ENCODE measurements at regions not wholly inside any gene's neighbourhood (a gene's known extent, or its start where the extent isn't known, plus 50 kb on each side); places are given as distances from the start of the nearest gene placed in this dataset.
"Not testable (repeated sequence)": the region's sequence is repeated elsewhere in the genome, so short reads cannot be mapped to it uniquely, and the experiment has no call there.

- DNase-seq = no peak
Observed at GRCh38 chr6:134784336-134784735, 165.6 kb downstream of the ALDH8A1 start.

- DNase-seq = no peak
Observed at GRCh38 chr6:134778431-134778830, 171.5 kb downstream of the ALDH8A1 start.

DNA sequence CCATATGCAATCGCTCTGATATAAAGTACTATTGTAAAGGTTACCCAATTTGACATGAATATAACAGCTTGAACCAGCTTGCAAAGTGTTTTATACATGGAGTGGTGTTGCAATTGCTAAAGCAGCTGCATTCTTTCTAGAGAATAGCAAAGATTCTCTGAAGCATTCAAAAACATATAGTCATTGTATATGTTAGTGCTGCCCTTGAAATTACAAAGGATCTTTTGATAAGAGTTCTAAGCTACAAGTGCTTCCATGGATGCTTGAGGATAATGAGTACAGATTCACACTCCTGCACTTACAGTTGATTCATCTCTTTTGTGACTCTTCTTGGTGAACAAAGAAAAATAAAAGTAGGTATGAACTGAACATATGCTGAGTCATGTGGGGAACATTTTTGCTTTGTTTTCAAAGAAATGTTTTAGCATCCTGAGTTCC, 175.7 kb downstream of the ALDH8A1 start:
- DNase-seq = no peak

DNA sequence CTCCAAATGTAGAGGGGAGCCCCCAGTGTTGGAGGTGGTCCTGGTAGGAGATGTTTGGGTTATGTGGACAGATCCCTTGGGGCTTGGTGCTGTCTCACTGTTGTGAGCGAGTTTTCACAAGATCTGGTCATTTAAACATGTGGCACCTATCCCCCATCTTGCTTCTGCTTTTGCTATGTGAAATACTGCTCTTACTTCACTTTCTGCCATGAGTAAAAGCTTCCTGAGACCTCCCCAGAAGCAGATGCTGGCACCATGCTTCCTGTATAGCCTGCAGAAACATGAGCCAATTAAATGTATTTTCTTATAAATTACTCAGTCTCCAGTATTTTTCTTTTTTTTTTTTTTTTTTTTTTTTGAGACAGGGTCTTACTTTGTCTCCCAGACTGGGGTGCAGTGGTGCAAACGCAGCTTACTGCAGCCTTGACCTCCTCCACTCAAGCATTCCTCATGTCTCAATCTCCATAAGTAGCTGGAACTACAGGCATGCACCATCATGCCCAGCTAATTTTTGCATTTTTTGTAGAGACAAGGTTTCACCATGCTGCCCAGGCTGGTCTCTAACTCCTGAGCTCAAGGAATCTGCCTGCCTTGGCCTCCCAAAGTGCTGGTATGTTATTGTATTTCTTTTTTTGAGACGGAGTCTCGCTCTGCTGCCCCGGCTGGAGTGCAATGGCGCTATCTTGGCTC, 177.1 kb downstream of the ALDH8A1 start:
- peak; percentile 6 to 36 (median 27) for DNase-seq

DNA sequence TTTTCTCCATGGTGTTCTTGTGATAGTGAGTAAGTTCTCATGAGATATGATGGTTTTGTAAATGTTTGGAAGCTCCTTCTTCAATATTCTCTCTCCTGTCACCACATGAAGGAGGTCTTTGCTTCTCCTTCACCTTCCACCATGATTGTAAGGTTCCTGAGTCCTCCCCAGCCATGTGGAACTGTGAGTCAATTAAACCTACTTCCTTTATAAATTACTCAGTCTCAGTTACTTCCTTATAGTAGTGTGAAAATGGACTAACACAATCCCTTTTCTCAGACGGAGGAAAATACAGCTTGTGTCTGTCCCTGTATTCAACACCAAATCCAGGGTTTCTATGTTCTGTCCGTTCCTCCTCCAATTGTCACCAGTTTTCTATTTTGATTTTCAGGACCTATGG, 181.0 kb downstream of the ALDH8A1 start:
- DNase-seq = peak; percentile 28 to 62 (median 55)

DNA sequence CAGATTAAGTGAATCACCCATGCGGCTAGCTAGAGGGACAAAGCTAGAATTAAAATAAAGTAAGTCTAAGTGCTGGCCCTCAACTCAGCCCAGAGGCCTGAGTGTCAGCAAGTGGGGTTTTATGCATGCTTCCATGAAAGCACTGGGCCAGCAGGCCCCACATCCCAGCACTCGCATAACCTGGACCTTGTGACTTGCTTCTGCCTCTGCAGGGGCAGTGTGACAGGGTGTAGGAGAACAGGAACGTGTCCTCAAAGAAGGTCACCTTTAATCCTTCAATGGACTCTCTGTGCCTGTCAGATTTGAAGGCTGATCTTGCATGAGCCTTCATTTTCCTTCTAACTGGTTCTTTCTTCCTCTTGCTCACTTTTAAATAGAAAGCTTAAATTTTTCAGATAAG, 183.4 kb downstream of the ALDH8A1 start:
- DNase-seq = peak in 1 of 3 donors; percentile 3

GRCh38 chr6:134764741-134765140, 185.2 kb downstream of the ALDH8A1 start:
- DNase-seq = no peak

GRCh38 chr6:134763575-134763974, 186.3 kb downstream of the ALDH8A1 start:
- not testable (repeated sequence) for DNase-seq

GRCh38 chr6:134758621-134759020, 191.3 kb downstream of the ALDH8A1 start:
- DNase-seq = no peak

- no peak for DNase-seq
Observed at GRCh38 chr6:134757911-134758361, 192.0 kb downstream of the ALDH8A1 start.

- DNase-seq = no peak
Observed at GRCh38 chr6:134756374-134757025, 193.4 kb downstream of the ALDH8A1 start.

DNA sequence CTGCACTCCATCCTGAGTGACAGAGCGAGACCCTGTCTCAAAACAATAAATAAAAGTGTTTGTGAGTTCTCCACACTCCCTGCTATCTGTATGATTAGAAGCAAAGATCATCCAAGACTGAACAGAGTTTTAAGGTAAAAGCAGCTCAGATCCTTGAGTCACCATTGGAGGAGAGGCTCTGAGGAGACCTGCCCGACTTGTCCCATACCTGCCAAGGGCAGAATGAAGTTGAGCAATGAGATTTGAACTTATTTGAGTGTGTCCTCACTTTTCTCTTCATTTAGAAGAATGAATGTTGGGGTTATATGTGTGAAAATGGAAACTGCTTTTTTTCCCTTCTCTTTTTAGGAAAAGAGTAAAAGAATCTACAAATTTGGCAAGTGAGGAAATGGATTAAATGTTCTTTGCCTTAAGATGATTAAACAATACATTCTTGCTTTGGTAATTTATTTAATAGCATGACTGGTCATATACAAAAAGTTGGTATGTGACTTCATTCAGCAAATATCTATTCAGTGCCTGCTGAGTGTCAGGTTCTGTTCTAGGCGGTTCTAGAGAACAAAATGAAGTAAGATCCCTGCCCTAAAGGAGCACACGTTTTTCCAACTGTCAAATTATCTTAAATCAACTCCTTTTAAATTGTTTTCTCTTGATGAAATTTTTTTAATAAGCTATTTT, 195.7 kb downstream of the ALDH8A1 start:
- DNase-seq = no peak

GRCh38 chr6:134753001-134753400, 196.9 kb downstream of the ALDH8A1 start:
- DNase-seq = peak in 1 of 3 donors; percentile 4

- DNase-seq = no peak
Observed at GRCh38 chr6:134752445-134752844, 197.5 kb downstream of the ALDH8A1 start.

DNA sequence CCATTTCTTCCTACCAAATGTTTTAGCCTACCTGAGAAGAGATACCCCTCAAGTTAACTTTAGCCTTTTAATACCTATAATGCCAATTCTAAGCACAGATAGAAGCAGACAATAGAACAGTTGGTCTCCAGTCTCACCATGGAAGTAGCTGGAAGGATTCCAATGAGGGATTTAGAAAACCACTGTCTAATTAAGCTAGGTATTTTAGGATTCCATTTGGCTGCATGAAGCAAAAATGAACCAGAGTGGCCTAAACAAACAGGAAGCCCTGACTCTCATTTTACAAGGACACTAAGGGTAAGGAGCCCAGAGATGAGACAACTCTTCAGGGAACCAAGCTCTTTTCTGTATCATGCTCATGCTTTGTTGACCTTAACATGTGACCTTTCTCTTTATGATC, 199.2 kb downstream of the ALDH8A1 start:
- peak in 1 of 3 donors; percentile 10 for DNase-seq

DNA sequence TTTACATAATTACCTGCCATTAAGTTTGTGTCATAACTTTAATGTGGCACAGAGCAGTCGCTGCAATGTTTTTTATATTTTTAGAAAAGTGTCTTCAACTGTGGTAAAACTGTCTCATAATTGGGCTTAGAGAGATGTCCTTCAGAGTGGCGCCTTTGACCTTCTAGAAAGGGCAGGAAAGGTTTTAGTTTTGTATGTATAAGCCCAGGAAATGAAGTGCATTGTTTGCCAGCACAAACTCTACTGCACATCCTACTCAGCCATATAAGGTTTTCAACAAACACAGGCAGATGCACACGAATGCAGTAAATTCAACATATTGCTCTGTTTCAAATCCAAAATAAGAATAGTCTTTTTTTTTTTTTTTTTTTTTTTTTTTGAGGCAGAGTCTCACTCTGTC, 201.4 kb downstream of the ALDH8A1 start:
- DNase-seq = peak in 1 of 3 donors; percentile 8

DNA sequence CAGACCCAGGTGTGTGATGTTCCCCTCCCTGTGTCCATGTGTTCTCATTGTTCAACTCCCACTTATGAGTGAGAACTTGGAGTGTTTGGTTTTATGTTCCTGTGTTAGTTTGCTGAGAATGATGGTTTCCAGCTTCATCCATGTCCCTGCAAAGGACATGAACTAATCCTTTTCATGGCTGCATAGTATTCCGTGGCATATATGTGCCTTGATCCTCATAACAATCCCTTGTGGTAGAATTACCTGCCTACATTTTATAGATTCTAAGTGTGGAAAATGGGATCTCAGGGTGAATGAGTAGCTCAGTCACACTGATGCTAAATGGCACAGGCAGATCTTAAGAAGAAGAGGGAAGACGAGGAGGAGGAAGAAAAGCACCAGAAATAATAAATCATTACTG, 202.7 kb downstream of the ALDH8A1 start:
- DNase-seq = not testable (repeated sequence)

DNA sequence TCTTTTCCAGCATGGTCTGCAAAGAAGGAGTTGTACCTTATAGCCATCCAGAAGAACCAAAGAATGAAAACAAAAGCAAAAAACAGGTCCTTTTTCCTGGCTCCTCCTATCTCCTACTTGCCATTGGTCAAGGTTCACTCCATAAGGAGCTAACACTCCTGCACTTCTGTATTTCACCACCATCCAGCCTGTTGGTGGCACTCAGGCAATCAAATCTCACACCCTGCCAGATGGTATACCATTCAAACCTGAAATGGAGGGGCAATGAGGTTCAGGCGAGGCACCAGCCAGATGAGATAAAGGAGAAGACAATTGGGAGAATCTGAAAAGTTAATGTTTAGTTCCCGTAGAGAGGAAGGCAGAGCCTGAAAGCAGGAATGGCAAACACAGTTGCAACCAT, 203.8 kb downstream of the ALDH8A1 start:
- DNase-seq = no peak

- not testable (repeated sequence) for DNase-seq
Observed at GRCh38 chr6:134745192-134745591, 204.7 kb downstream of the ALDH8A1 start.

- no peak for DNase-seq
Observed at GRCh38 chr6:134744301-134744700, 205.6 kb downstream of the ALDH8A1 start.

- DNase-seq = no peak
Observed at GRCh38 chr6:134741200-134741536, 208.7 kb downstream of the ALDH8A1 start.

DNA sequence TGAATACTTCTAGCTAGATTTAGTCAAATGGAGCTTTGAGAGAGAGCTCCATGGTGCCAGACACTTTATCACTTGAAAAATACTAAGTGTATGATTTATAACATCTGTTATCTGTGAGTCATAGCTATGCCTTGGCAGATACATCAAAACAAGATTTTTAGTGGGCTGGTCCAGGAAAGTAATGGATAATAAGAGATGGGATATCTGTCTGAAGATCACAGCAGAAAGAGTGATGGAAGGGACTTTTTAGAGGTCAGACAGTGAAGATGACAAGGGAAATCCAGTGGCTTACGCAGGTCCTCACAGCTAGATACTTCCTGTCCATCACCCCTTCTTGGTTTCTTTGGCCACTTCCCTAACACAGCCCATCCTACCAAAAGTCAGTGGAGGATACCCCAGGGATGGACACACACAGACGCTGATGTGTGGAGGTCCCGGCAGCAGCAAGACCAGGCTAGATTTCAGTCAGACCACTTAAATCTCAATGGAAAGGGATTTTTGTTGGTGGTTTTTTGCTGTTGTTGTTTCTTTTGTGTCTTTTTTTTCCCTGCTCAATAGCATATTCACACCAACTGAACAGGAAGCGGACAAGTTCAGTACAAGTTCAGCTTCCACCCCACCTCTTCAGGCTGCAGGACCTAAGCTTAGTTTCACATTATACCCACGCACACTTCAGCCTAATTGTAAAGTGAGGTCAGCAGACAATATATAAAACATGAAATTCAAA, 209.3 kb downstream of the ALDH8A1 start:
- peak in 1 of 3 donors; percentile 46 for DNase-seq

GRCh38 chr6:134740027-134740373, 209.9 kb downstream of the ALDH8A1 start:
- no peak for DNase-seq

Measured in suppressor macrophage treated with lipopolysaccharide for 1 hour (primary cell).